ENCODE measurements at regions not wholly inside any gene's neighbourhood (a gene's known extent, or its start where the extent isn't known, plus 50 kb on each side); places are given as distances from the start of the nearest gene placed in this dataset.

DNA sequence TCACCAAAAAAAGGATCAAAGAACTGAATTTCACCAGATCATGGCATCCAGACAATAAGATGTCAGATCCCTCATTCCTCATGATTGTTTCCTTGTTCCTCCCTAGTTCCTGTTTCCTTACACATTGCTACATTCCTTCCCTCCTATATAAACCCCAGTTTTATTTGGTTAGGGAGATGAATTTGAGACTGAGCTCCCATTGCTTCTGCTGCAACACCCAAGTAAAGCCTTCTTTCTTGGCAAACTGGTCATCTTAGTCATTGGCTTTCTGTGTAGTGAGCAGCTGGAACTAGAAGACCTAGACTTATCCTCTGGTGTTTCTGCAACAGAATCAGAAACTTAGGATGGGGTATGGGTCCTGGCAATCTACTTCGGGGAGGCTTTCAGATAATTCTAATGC lies 217.9 kb downstream of the NOVA1 start:
- no peak for DNase-seq
- no peak overlapping the region for H2BK12ac ChIP-seq (ENCODE audit: low read length)
- no peak overlapping the region for H2AK5ac ChIP-seq (ENCODE audit: low read length)
- H3K4ac ChIP-seq (ENCODE audit: low read depth, low read length): no peak overlapping the region
- H4K8ac ChIP-seq (ENCODE audit: low read depth, low read length): no peak overlapping the region
- H3K27me3 ChIP-seq (ENCODE audit: insufficient read depth, low read length): no peaks in the 10 kb centered on the region
- no peak overlapping the region for H3K9ac ChIP-seq (ENCODE audit: low read length)
- no peaks in the 10 kb centered on the region for H3K79me1 ChIP-seq (ENCODE audit: low read length)
- H3K18ac ChIP-seq (ENCODE audit: low read length): no peak overlapping the region
- H4K12ac ChIP-seq (ENCODE audit: low read depth, low read length): no peak overlapping the region
- H3K79me2 ChIP-seq (ENCODE audit: control insufficient read depth, insufficient read depth, low read length, poor library complexity): no peaks in the 10 kb centered on the region
- WGBS (ENCODE audit: extremely low coverage, insufficient coverage, insufficient read length): no CpG with 5 or more reads among the region's 1 CpG
- H2BK5ac ChIP-seq (ENCODE audit: low read depth, low read length, poor library complexity): no peak overlapping the region
- no peak overlapping the region for H3K23ac ChIP-seq (ENCODE audit: low read length)
- H3K9me3 ChIP-seq (ENCODE audit: insufficient read depth, low read depth, low read length): peaks cover 2% of the 10 kb centered on the region
- H3K36me3 ChIP-seq (ENCODE audit: control insufficient read depth in 1 of 2, insufficient read depth in 2 of 2, low read length in 2 of 2): no peaks in the 10 kb centered on the region
- no peak overlapping the region for H2AFZ ChIP-seq (ENCODE audit: insufficient read depth, low read length, poor library complexity)
- no peak overlapping the region for H3K4me2 ChIP-seq (ENCODE audit: low read length)
- no peaks in the 10 kb centered on the region for H3K4me1 ChIP-seq (ENCODE audit: control insufficient read depth in 1 of 2, insufficient read depth in 2 of 2, low read length in 2 of 2)
- H3K14ac ChIP-seq (ENCODE audit: low read length): no peak overlapping the region
- no peak overlapping the region for H3K27ac ChIP-seq (ENCODE audit: low read depth, low read length)
- H3K4me3 ChIP-seq (ENCODE audit: low read depth, low read length): no peak overlapping the region
- no peak overlapping the region for H2BK120ac ChIP-seq (ENCODE audit: insufficient read depth, low read length, poor library complexity)
- H4K91ac ChIP-seq (ENCODE audit: low read depth, low read length): no peak overlapping the region

DNA sequence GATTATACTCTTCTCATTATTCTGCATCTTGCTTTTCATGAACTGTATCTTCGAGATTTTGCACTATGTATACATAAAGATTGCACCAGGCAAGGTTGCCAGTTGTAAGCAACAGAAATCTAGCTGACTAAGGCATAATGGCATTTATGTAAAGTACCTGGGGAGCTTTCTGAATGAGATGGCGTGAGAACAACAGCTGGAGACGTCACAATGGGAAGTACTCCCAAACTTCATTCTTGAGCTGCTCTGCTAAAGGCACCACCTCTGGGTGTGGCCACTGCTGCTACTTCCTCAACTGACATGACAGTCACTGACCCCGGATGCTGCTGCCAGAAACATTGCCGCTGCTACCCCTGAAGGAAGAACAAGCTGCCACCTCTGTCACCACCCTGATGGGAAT lies 220.7 kb downstream of the NOVA1 start:
- no peak overlapping the region for H4K8ac ChIP-seq (ENCODE audit: low read depth, low read length)
- no peaks in the 10 kb centered on the region for H3K36me3 ChIP-seq (ENCODE audit: control insufficient read depth in 1 of 2, insufficient read depth in 2 of 2, low read length in 2 of 2)
- no peaks in the 10 kb centered on the region for H3K79me2 ChIP-seq (ENCODE audit: control insufficient read depth, insufficient read depth, low read length, poor library complexity)
- no peaks in the 10 kb centered on the region for H3K27me3 ChIP-seq (ENCODE audit: insufficient read depth, low read length)
- DNase-seq: no peak
- no peak overlapping the region for H3K4ac ChIP-seq (ENCODE audit: low read depth, low read length)
- H4K12ac ChIP-seq (ENCODE audit: low read depth, low read length): no peak overlapping the region
- no peak overlapping the region for H4K91ac ChIP-seq (ENCODE audit: low read depth, low read length)
- no peak overlapping the region for H3K4me2 ChIP-seq (ENCODE audit: low read length)
- no peaks in the 10 kb centered on the region for H3K79me1 ChIP-seq (ENCODE audit: low read length)
- WGBS (ENCODE audit: extremely low coverage, insufficient coverage, insufficient read length): no CpG with 5 or more reads among the region's 5 CpGs
- no peak overlapping the region for H3K14ac ChIP-seq (ENCODE audit: low read length)
- H2AFZ ChIP-seq (ENCODE audit: insufficient read depth, low read length, poor library complexity): no peak overlapping the region
- H3K18ac ChIP-seq (ENCODE audit: low read length): no peak overlapping the region
- H3K23ac ChIP-seq (ENCODE audit: low read length): no peak overlapping the region
- H3K4me3 ChIP-seq (ENCODE audit: low read depth, low read length): no peak overlapping the region
- H2BK5ac ChIP-seq (ENCODE audit: low read depth, low read length, poor library complexity): no peak overlapping the region
- no peak overlapping the region for H2BK120ac ChIP-seq (ENCODE audit: insufficient read depth, low read length, poor library complexity)
- H3K9me3 ChIP-seq (ENCODE audit: insufficient read depth, low read depth, low read length): peaks cover 2% of the 10 kb centered on the region
- H3K27ac ChIP-seq (ENCODE audit: low read depth, low read length): no peak overlapping the region
- no peak overlapping the region for H2BK12ac ChIP-seq (ENCODE audit: low read length)
- H2AK5ac ChIP-seq (ENCODE audit: low read length): no peak overlapping the region
- no peaks in the 10 kb centered on the region for H3K4me1 ChIP-seq (ENCODE audit: control insufficient read depth in 1 of 2, insufficient read depth in 2 of 2, low read length in 2 of 2)
- H3K9ac ChIP-seq (ENCODE audit: low read length): no peak overlapping the region

DNA sequence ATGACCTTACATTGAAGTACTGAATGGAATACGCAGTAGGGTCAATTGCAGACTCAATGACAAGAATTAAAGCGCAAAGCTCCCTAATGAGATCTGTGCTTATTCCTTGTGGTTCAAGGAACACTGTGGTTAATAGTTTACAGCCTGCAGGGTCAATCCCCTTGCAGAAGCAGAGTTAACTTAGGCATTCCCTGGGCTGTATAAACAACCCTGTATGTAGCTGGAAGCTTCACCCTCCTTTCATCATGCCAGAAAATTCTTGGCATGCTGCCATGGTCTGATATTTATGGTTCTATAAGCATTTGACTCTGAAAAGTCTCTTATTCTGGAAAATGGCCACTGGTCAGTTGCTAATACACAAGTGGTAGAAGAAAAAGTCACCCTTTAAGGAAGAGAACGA lies 227.7 kb downstream of the NOVA1 start:
- Histone ChIP-seq H3K4me1 (ENCODE audit: control insufficient read depth in 1 of 2, insufficient read depth in 2 of 2, low read length in 2 of 2) (no peaks in the 10 kb centered on the region), H3K4ac (ENCODE audit: low read depth, low read length) (no peak overlapping the region), H3K79me2 (ENCODE audit: control insufficient read depth, insufficient read depth, low read length, poor library complexity) (no peaks in the 10 kb centered on the region), H2AK5ac (ENCODE audit: low read length) (no peak overlapping the region), H3K4me2 (ENCODE audit: low read length) (no peak overlapping the region), H2BK12ac (ENCODE audit: low read length) (no peak overlapping the region), H3K14ac (ENCODE audit: low read length) (no peak overlapping the region), H3K9ac (ENCODE audit: low read length) (no peak overlapping the region), H3K23ac (ENCODE audit: low read length) (no peak overlapping the region), H3K9me3 (ENCODE audit: insufficient read depth, low read depth, low read length) (no peaks in the 10 kb centered on the region), H3K4me3 (ENCODE audit: low read depth, low read length) (no peak overlapping the region), H3K27me3 (ENCODE audit: insufficient read depth, low read length) (no peaks in the 10 kb centered on the region), H3K18ac (ENCODE audit: low read length) (no peak overlapping the region), H4K8ac (ENCODE audit: low read depth, low read length) (no peak overlapping the region), H3K79me1 (ENCODE audit: low read length) (no peaks in the 10 kb centered on the region), H2BK5ac (ENCODE audit: low read depth, low read length, poor library complexity) (no peak overlapping the region), H2BK120ac (ENCODE audit: insufficient read depth, low read length, poor library complexity) (no peak overlapping the region), H3K36me3 (ENCODE audit: control insufficient read depth in 1 of 2, insufficient read depth in 2 of 2, low read length in 2 of 2) (no peaks in the 10 kb centered on the region), H4K91ac (ENCODE audit: low read depth, low read length) (no peak overlapping the region), H3K27ac (ENCODE audit: low read depth, low read length) (no peak overlapping the region), H2AFZ (ENCODE audit: insufficient read depth, low read length, poor library complexity) (no peak overlapping the region), H4K12ac (ENCODE audit: low read depth, low read length) (no peak overlapping the region)
- no peak for DNase-seq
- WGBS (ENCODE audit: extremely low coverage, insufficient coverage, insufficient read length): no CpG with 5 or more reads among the region's 3 CpGs

DNA sequence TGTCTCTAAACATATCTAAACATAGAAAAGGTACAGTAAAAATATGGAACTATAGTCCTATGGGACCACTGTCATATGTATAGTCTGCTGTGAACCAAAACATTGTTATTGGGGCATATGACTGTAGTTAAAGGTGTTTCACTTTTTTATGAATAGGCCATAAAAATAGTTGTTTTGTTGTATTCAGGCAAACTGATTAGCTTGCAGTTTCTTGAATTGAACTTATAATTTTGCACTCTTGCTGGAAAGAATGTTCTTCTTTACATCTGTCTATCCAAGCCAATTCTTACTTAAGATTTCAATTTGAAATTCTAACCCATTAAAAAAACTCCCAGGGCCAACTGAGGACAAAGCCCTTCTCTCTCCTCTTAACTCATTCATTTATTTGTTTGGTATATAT lies 234.1 kb downstream of the NOVA1 start:
- H3K9ac ChIP-seq (ENCODE audit: low read length): no peak overlapping the region
- no peak overlapping the region for H2BK12ac ChIP-seq (ENCODE audit: low read length)
- H3K79me1 ChIP-seq (ENCODE audit: low read length): no peaks in the 10 kb centered on the region
- no peaks in the 10 kb centered on the region for H3K36me3 ChIP-seq (ENCODE audit: control insufficient read depth in 1 of 2, insufficient read depth in 2 of 2, low read length in 2 of 2)
- no peaks in the 10 kb centered on the region for H3K4me1 ChIP-seq (ENCODE audit: control insufficient read depth in 1 of 2, insufficient read depth in 2 of 2, low read length in 2 of 2)
- no peak overlapping the region for H3K23ac ChIP-seq (ENCODE audit: low read length)
- H4K91ac ChIP-seq (ENCODE audit: low read depth, low read length): no peak overlapping the region
- H3K14ac ChIP-seq (ENCODE audit: low read length): no peak overlapping the region
- no peak overlapping the region for H2BK120ac ChIP-seq (ENCODE audit: insufficient read depth, low read length, poor library complexity)
- no peaks in the 10 kb centered on the region for H3K9me3 ChIP-seq (ENCODE audit: insufficient read depth, low read depth, low read length)
- no peak overlapping the region for H3K18ac ChIP-seq (ENCODE audit: low read length)
- no peak overlapping the region for H4K8ac ChIP-seq (ENCODE audit: low read depth, low read length)
- H3K27ac ChIP-seq (ENCODE audit: low read depth, low read length): no peak overlapping the region
- no peak overlapping the region for H4K12ac ChIP-seq (ENCODE audit: low read depth, low read length)
- no peak overlapping the region for H2AFZ ChIP-seq (ENCODE audit: insufficient read depth, low read length, poor library complexity)
- H3K4me3 ChIP-seq (ENCODE audit: low read depth, low read length): no peak overlapping the region
- H3K27me3 ChIP-seq (ENCODE audit: insufficient read depth, low read length): no peaks in the 10 kb centered on the region
- H2BK5ac ChIP-seq (ENCODE audit: low read depth, low read length, poor library complexity): no peak overlapping the region
- H3K79me2 ChIP-seq (ENCODE audit: control insufficient read depth, insufficient read depth, low read length, poor library complexity): no peaks in the 10 kb centered on the region
- H2AK5ac ChIP-seq (ENCODE audit: low read length): no peak overlapping the region
- no peak overlapping the region for H3K4me2 ChIP-seq (ENCODE audit: low read length)
- no peak for DNase-seq
- no peak overlapping the region for H3K4ac ChIP-seq (ENCODE audit: low read depth, low read length)

DNA sequence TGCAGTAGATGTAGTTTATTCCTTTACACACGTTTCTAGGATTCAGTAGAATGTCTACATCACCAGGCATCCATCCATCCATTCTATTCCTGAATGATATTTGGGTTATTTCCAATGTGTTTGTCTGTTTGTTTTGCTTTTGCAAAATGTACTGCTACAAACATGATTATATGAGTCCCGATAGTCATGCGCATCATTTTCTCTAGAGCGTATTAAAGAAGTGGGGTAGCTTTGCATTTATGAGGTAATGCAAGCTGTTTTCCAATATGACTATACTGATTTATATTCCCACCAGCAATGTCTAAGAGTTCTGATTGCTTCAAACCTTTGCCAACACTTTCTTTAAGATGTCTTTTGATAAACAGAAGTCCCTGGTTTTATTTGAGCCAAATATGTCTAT lies 253.2 kb downstream of the NOVA1 start:
- Histone ChIP-seq H3K79me1 (ENCODE audit: low read length) (no peaks in the 10 kb centered on the region), H2BK5ac (ENCODE audit: low read depth, low read length, poor library complexity) (no peak overlapping the region), H3K4ac (ENCODE audit: low read depth, low read length) (no peak overlapping the region), H3K4me2 (ENCODE audit: low read length) (no peak overlapping the region), H3K4me3 (ENCODE audit: low read depth, low read length) (no peak overlapping the region), H2AFZ (ENCODE audit: insufficient read depth, low read length, poor library complexity) (no peak overlapping the region), H3K9ac (ENCODE audit: low read length) (no peak overlapping the region), H4K91ac (ENCODE audit: low read depth, low read length) (no peak overlapping the region), H2BK120ac (ENCODE audit: insufficient read depth, low read length, poor library complexity) (no peak overlapping the region), H2BK12ac (ENCODE audit: low read length) (no peak overlapping the region), H3K14ac (ENCODE audit: low read length) (no peak overlapping the region), H4K8ac (ENCODE audit: low read depth, low read length) (no peak overlapping the region), H3K27ac (ENCODE audit: low read depth, low read length) (no peak overlapping the region), H3K4me1 (ENCODE audit: control insufficient read depth in 1 of 2, insufficient read depth in 2 of 2, low read length in 2 of 2) (no peaks in the 10 kb centered on the region), H4K12ac (ENCODE audit: low read depth, low read length) (no peak overlapping the region), H3K36me3 (ENCODE audit: control insufficient read depth in 1 of 2, insufficient read depth in 2 of 2, low read length in 2 of 2) (no peaks in the 10 kb centered on the region), H3K18ac (ENCODE audit: low read length) (no peak overlapping the region), H3K23ac (ENCODE audit: low read length) (no peak overlapping the region), H3K79me2 (ENCODE audit: control insufficient read depth, insufficient read depth, low read length, poor library complexity) (no peaks in the 10 kb centered on the region), H2AK5ac (ENCODE audit: low read length) (no peak overlapping the region), H3K27me3 (ENCODE audit: insufficient read depth, low read length) (no peaks in the 10 kb centered on the region), H3K9me3 (ENCODE audit: insufficient read depth, low read depth, low read length) (no peaks in the 10 kb centered on the region)
- no peak for DNase-seq
- no CpG with 5 or more reads among the region's 4 CpGs for WGBS (ENCODE audit: extremely low coverage, insufficient coverage, insufficient read length)
